HEK293 (cell line): ENCODE measurements at regions not wholly inside any gene's neighbourhood (a gene's known extent, or its start where the extent isn't known, plus 50 kb on each side); places are given as distances from the start of the nearest gene placed in this dataset.

ENCODE experiments used
- CTCF ChIP-seq: fragments of 450-650 bp; formaldehyde crosslinking; IDR thresholded peaks from 2 replicates; pipeline ENCODE4 v1.5.1; 2016; ENCODE audit warnings: missing biosample characterization, missing genetic modification characterization
- OSR2 ChIP-seq: fragments of 450-650 bp; formaldehyde crosslinking; IDR thresholded peaks from 2 replicates; pipeline ENCODE4 v1.5.1; 2016; ENCODE audit warnings: missing biosample characterization, missing genetic modification characterization
- PATZ1 ChIP-seq: fragments of 450-650 bp; formaldehyde crosslinking; IDR thresholded peaks from 2 replicates; pipeline ENCODE4 v1.5.1; 2016; ENCODE audit warnings: missing biosample characterization, missing genetic modification characterization
- PBX3 ChIP-seq: sonication (generic); formaldehyde crosslinking; IDR thresholded peaks from 2 replicates; pipeline ENCODE4 v1.8.1; 2022; ENCODE audit warnings: mild to moderate bottlenecking, moderate library complexity, missing genetic modification reagents
- TRIM28 ChIP-seq: IDR thresholded peaks from 2 replicates; pipeline ENCODE4 v1.6.1; 2011; ENCODE audit warnings: low read length, control low read depth, borderline replicate concordance
- YY2 ChIP-seq: fragments of 450-650 bp; formaldehyde crosslinking; IDR thresholded peaks from 2 replicates; pipeline ENCODE4 v1.5.1; 2016; ENCODE audit warnings: missing biosample characterization, missing genetic modification characterization
- ZBTB20 ChIP-seq: fragments of 450-650 bp; formaldehyde crosslinking; IDR thresholded peaks from 2 replicates; pipeline ENCODE4 v1.5.1; 2016; ENCODE audit warnings: missing biosample characterization, missing genetic modification characterization
- ZBTB21 ChIP-seq: fragments of 450-650 bp; formaldehyde crosslinking; IDR thresholded peaks from 2 replicates; pipeline ENCODE4 v1.5.1; 2017; ENCODE audit warnings: missing biosample characterization, missing genetic modification characterization
- ZBTB48 ChIP-seq: fragments of 450-650 bp; formaldehyde crosslinking; IDR thresholded peaks from 2 replicates; pipeline ENCODE4 v1.5.1; 2016; ENCODE audit warnings: missing biosample characterization, missing genetic modification characterization
- ZNF146 ChIP-seq: fragments of 450-650 bp; formaldehyde crosslinking; IDR thresholded peaks from 2 replicates; pipeline ENCODE4 v1.5.1; 2016; ENCODE audit warnings: missing biosample characterization, missing genetic modification characterization
- ZNF311 ChIP-seq: fragments of 450-650 bp; formaldehyde crosslinking; IDR thresholded peaks from 2 replicates; pipeline ENCODE4 v1.5.1; 2017; ENCODE audit warnings: missing biosample characterization, missing genetic modification characterization, borderline replicate concordance
- ZNF544 ChIP-seq: fragments of 450-650 bp; formaldehyde crosslinking; IDR thresholded peaks from 2 replicates; pipeline ENCODE4 v1.5.0; 2017; ENCODE audit warnings: missing biosample characterization, missing genetic modification characterization
- ZNF768 ChIP-seq: fragments of 450-650 bp; formaldehyde crosslinking; IDR thresholded peaks from 2 replicates; pipeline ENCODE4 v1.5.1; 2018; ENCODE audit warnings: missing biosample characterization, mild to moderate bottlenecking, missing genetic modification characterization

- no peak for TF ChIP-seq CTCF
- TF ChIP-seq YY2 (tag by site-specific recombination), result no peak
- TF ChIP-seq ZNF146 (tag by site-specific recombination), result no peak
- no peak for TF ChIP-seq ZBTB21 (tag by site-specific recombination)
- TF ChIP-seq ZBTB48, result no peak
- no peak for TF ChIP-seq PBX3 (CRISPR knock-in tag)
- no peak for TF ChIP-seq ZNF768 (tag by site-specific recombination)
- TF ChIP-seq ZNF544 (tag by site-specific recombination), result no peak
- no peak for TF ChIP-seq OSR2 (tag by site-specific recombination)
- no peak for TF ChIP-seq ZNF311
- TF ChIP-seq TRIM28, result no peak
- no peak for TF ChIP-seq ZBTB20 (tag by site-specific recombination)
- TF ChIP-seq PATZ1 (tag by site-specific recombination), result no peak
Observed at GRCh38 chr1:243917863-243918565, 68.0 kb upstream of the AKT3 start.
